ENCODE measurements at regions not wholly inside any gene's neighbourhood (a gene's known extent, or its start where the extent isn't known, plus 50 kb on each side); places are given as distances from the start of the nearest gene placed in this dataset.

DNA sequence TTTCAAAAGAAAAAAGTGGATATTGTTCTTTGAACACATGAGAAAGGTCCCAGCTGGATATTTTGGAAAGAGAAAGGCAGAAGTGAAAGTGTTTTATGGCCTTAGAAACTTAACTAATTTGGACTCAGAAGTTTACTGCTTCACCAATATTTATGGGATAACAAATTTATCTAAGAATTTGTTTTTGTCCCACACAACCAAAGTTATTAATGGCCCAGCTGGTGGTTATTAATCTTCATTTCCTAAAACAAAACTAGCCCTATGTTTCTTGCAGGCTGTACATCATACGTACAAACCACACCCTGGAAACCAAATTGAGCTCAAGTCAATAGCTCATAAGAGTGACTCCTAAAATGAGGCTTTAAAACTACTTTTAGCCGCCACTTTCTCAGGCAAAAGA is 372.9 kb upstream of the LMCD1 start:
- Mint-ChIP-seq H3K9me3 (peaks cover 7% of the 10 kb centered on the region), H3K4me3 (no peak overlapping the region), H3K4me1 (no peaks in the 10 kb centered on the region), H3K36me3 (no peaks in the 10 kb centered on the region), H3K27ac (no peak overlapping the region), H3K27me3 (ENCODE audit: low read depth) (no peaks in the 10 kb centered on the region)
- DNase-seq (ENCODE audit: low spot score in 2 of 2, unreplicated experiment in 2 of 2): no peak
- TF ChIP-seq, protein P1, sequence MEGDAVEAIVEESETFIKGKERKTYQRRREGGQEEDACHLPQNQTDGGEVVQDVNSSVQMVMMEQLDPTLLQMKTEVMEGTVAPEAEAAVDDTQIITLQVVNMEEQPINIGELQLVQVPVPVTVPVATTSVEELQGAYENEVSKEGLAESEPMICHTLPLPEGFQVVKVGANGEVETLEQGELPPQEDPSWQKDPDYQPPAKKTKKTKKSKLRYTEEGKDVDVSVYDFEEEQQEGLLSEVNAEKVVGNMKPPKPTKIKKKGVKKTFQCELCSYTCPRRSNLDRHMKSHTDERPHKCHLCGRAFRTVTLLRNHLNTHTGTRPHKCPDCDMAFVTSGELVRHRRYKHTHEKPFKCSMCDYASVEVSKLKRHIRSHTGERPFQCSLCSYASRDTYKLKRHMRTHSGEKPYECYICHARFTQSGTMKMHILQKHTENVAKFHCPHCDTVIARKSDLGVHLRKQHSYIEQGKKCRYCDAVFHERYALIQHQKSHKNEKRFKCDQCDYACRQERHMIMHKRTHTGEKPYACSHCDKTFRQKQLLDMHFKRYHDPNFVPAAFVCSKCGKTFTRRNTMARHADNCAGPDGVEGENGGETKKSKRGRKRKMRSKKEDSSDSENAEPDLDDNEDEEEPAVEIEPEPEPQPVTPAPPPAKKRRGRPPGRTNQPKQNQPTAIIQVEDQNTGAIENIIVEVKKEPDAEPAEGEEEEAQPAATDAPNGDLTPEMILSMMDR (IDR thresholded peaks at IDR 0.05; ENCODE audit: unreplicated experiment): no peak

- no peak overlapping the region for H3K4me3 Mint-ChIP-seq
- TF ChIP-seq, protein P1 (IDR thresholded peaks at IDR 0.05; ENCODE audit: unreplicated experiment): no peak
- H3K36me3 Mint-ChIP-seq: no peaks in the 10 kb centered on the region
- H3K9me3 Mint-ChIP-seq: peaks cover 13% of the 10 kb centered on the region
- DNase-seq (ENCODE audit: low spot score in 2 of 2, unreplicated experiment in 2 of 2): no peak
- H3K4me1 Mint-ChIP-seq: no peaks in the 10 kb centered on the region
- H3K27ac Mint-ChIP-seq: no peak overlapping the region
- peaks cover 1% of the 10 kb centered on the region for H3K27me3 Mint-ChIP-seq (ENCODE audit: low read depth)
These were observed 365.1 kb upstream of the LMCD1 start for GRCh38 chr3:8136553-8136952.

- Mint-ChIP-seq H3K36me3 (no peaks in the 10 kb centered on the region), H3K4me1 (no peaks in the 10 kb centered on the region), H3K9me3 (peaks cover 8% of the 10 kb centered on the region), H3K4me3 (no peak overlapping the region), H3K27ac (no peak overlapping the region), H3K27me3 (ENCODE audit: low read depth) (peaks cover 10% of the 10 kb centered on the region)
- DNase-seq (ENCODE audit: low spot score in 2 of 2, unreplicated experiment in 2 of 2): no peak
- TF ChIP-seq, protein P1 (IDR thresholded peaks at IDR 0.05; ENCODE audit: unreplicated experiment): no peak
These were observed 358.4 kb upstream of the LMCD1 start for GRCh38 chr3:8143186-8143585.

DNA sequence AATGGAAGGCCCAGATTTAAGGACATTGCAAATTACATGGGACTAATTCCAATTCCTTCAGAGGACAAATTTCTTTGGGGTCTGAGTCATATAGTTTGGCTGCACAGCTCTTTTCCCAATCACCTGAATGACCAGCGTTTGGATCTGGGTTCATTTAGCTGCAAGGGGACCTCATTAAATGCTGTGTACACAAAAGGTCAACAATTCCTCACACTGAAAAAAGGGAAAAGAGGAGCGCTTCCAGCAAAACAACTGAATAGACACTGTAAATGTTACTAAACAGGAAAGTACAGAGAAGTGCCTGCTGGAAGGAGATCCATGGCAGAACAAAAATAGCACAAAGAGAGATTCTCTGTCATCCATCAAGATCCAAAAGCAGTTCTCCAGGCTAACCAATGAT is 356.0 kb upstream of the LMCD1 start:
- Mint-ChIP-seq H3K36me3 (no peaks in the 10 kb centered on the region), H3K27me3 (ENCODE audit: low read depth) (peaks cover 10% of the 10 kb centered on the region), H3K27ac (no peak overlapping the region), H3K4me3 (no peak overlapping the region), H3K4me1 (no peaks in the 10 kb centered on the region), H3K9me3 (peaks cover 8% of the 10 kb centered on the region)
- DNase-seq (ENCODE audit: low spot score in 2 of 2, unreplicated experiment in 2 of 2): no peak
- TF ChIP-seq, protein P1 (IDR thresholded peaks at IDR 0.05; ENCODE audit: unreplicated experiment): no peak

- no peak overlapping the region for H3K27ac Mint-ChIP-seq
- H3K4me3 Mint-ChIP-seq: no peak overlapping the region
- no peaks in the 10 kb centered on the region for H3K36me3 Mint-ChIP-seq
These were observed 353.9 kb upstream of the LMCD1 start for GRCh38 chr3:8147711-8148110.

More at GRCh38 chr3:8147711-8148110, 353.9 kb upstream of the LMCD1 start:
- TF ChIP-seq, protein P1 (IDR thresholded peaks at IDR 0.05; ENCODE audit: unreplicated experiment): no peak
- Mint-ChIP-seq H3K4me1 (no peaks in the 10 kb centered on the region), H3K9me3 (no peaks in the 10 kb centered on the region), H3K27me3 (ENCODE audit: low read depth) (peaks cover 10% of the 10 kb centered on the region)
- no peak for DNase-seq (ENCODE audit: low spot score in 2 of 2, unreplicated experiment in 2 of 2)

Data from mesothelial cell of epicardium (in vitro differentiated cells).